ENCODE measurements at regions not wholly inside any gene's neighbourhood (a gene's known extent, or its start where the extent isn't known, plus 50 kb on each side); places are given as distances from the start of the nearest gene placed in this dataset.

GRCh38 chr12:67593461-67594330 lies 54.8 kb upstream of the DYRK2 start:
- no peak for DNase-seq

DNA sequence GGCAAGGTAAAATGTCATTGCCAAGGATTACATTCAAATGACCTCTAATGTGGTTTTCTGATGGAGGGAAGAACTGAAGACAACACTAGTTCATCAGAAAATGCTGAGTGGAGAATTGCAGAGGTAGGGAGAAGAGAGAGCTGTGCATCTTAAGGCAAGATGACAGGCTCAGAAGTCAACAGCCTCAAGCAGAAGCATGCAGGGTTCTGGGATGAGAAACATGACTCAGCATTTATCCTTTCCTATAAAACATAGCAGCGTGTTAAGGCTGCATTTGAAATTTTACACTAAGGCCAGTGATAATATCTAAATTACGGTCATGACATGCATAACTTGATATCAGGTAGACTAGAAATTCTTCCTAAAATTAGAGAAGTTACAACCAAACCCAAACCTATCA lies 53.7 kb upstream of the DYRK2 start:
- DNase-seq = peak; percentile 14

DNA sequence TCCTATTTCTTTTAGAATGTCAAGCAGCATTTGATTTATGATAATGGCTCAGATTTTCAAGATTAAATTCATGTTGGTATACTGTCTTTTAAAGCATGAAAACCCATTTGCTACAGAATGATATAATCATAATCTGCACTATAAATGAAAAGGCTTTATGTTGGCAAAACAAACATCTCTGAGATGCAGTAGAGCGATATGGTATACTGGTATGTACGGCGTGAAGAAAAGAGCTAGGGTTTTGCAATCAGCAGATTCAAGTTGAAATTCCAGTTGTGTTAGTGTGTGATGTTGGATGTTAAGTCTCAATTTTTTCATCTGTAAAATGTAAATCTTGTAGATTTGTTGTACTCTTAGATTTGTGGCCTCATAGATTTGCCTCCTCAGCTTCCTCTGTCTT lies 53.2 kb upstream of the DYRK2 start:
- DNase-seq = no peak

GRCh38 chr12:67598598-67598997 lies 49.9 kb upstream of the DYRK2 start:
- no peak for DNase-seq
